ENCODE measurements at regions not wholly inside any gene's neighbourhood (a gene's known extent, or its start where the extent isn't known, plus 50 kb on each side); places are given as distances from the start of the nearest gene placed in this dataset.

DNA sequence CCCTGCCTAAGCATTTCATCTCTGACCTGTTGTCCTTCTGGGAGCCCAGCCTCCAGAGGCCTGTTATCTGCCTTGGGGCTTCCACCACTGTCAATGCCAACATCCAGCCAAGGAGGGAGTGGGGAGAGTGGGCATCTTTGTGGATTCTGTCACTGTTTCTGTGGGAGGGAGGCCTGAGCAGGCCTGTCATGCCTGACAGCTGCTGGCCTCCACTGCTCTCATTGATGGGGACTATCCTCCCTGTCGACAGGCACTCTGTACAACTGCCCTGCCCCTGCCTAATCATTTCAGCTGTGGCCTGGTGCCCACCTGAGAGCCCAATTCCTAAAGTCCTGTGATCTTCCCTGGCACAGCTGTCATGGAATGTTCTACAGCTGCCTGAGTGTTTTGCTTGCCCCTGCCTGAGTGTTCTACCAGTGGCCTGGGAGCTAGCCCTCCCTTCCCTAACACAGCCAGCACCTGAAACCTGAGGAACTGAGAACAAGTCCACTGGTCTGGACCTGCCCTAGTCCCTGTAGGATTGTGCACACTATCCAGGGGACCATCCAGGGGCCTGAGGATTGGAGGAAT, 145.3 kb downstream of the FAM83B start:
- no peak for DNase-seq (ENCODE audit: low read depth)

DNA sequence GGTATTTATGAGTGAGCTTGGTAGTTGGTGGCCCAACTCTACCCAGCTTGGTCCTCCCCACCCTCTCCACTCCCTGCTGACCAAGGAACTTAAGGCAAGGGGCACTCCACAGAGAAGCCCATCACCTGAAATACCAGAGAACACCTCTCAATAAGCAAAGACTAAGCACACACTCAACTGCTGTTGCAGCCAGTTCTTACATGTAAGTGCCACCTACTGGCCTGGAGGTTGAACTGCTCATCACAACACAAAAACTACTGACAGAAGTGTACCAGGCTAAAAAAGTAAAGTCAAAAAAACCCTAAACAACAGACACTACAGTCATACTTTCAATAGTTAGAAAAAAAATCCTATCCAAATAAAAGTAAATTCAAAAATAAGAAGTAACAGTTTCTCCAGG, 146.2 kb downstream of the FAM83B start:
- DNase-seq (ENCODE audit: low read depth), result no peak

DNA sequence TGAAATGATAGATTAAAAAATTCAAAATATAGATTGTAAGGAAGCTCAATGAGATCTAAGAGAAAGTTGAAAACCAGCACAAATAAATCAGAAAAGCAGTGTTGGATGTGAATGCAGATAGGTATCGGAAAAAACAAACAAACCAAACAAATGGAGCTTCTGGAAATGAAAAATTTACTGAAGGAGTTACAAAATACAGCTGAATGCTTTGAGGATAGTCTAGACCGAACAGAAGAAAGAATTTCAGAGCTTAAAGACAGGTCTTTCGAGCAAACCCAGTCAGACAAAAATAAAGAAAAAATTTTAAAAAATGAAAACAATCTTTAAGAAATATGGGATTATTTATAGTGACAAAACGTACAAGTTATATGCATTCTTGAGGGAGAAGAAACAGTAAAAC, 146.7 kb downstream of the FAM83B start:
- no peak for DNase-seq (ENCODE audit: low read depth)

GRCh38 chr6:54993948-54994347, 147.4 kb downstream of the FAM83B start:
- no peak for DNase-seq (ENCODE audit: low read depth)

DNA sequence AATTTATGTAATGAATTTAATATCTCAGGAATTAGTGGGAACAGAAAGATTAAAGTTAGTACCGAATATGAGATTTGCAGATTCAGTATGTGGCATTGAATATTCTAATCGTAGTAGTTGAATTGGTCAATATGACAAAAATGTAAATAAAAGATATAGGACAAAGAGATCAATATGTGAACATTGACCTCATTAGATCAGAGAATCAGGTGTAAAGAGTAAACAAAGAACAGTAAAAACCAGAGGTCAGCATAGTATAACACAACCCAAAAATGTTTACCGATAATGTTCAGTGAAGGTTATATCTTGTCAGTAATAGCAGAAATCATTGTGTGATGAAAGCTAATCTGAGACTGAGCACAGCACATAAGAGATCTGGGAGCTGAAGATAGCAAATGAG, 152.0 kb downstream of the FAM83B start:
- no peak for DNase-seq (ENCODE audit: low read depth)

GRCh38 chr6:55003719-55004430, 157.3 kb downstream of the FAM83B start:
- no peak for DNase-seq (ENCODE audit: low read depth)

DNA sequence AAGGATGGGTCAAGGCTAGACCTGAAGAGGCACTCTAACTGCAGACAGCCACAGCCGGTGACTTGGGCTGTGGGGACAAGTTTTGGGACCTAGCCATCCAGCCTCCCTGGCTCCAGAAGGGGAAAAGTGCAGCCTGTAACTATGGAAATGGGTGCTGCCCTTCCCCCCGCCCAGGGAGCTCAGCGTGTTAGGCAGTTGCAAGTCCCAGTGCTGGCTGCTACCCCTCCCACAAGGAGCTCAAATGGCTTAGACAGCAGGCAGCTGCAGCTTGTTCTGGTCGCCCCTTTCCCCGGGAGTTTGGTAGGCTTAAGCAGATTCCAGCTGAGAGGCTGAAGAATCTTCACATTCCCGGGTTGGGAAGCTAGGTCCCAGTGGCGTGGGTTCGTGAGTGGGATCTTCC, 162.6 kb downstream of the FAM83B start:
- no peak for DNase-seq (ENCODE audit: low read depth)

DNA sequence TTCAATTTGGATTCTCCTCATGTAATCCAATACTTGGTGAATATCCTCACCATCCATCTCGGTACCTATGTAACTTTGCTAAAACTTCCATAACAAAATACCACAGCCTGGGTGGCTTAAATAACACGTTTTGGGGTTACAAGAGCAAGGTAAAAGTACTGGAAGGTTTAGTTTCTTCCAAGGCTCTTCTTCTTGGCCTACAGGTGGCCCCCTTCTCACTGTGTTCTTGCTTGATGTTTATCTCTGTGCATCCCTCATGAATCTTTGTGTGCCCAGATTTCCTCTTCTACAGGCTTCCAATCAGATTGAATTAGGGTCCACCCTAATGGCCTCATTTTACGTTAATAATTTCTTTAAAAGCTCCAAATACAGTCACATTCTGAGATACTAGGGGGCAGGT, 163.3 kb upstream of the HCRTR2 start:
- DNase-seq (ENCODE audit: low read depth), result no peak

DNA sequence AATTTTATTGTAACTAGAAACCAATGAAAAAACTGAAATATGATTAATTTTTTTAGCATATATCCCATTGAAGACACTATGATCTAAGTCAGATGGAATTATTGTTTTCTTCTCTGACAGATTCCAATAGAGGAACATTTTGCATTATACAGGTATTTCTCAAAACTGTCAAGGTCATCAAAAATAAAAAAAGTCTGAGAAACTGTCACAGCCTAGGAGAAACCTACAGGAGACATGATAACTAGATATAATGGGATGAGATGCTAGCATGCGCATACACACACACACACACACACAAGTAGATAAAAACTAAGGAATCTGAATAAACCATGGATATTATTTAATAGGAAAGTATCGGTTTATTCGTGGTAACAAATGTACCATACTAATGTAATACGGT, 161.9 kb upstream of the HCRTR2 start:
- DNase-seq (ENCODE audit: low read depth), result no peak

- no peak for DNase-seq (ENCODE audit: low read depth)
Measured at GRCh38 chr6:55014321-55015088, 159.8 kb upstream of the HCRTR2 start.

GRCh38 chr6:55016261-55016660, 158.1 kb upstream of the HCRTR2 start:
- DNase-seq (ENCODE audit: low read depth), result no peak

DNA sequence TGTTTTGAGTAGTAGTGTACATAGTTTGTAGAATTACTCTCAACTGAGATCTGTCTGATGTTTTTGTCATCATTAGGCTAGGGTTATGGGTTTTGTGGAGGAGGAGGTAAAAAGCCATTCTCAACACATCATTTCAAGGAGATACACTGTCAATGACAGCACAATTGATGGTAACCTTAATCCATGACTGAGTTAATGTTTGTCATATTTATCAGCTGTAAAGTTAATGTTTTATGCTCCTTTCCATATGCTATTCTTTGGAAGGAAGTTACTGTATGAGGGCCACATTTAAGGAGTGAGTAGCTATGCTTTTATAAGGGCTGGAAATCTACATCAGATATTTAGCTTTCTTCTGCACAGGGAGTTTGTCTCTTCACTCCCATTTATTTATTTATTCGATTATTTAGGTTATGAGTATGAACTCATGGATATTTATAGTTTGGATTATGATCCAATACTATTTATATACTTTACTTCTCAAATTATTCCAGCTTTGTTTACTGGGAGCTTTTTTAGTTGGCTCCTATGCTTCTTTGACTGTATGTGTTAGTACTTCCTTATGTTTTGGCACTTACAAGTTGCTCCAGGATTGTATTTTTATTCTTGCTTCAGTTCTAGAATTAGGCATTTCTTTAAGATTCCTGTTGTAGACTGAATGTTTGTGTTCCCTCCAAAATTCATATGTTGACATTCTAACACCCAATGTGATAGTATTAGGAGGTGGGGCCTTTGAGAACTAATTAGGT, 156.6 kb upstream of the HCRTR2 start:
- DNase-seq (ENCODE audit: low read depth), result no peak

DNA sequence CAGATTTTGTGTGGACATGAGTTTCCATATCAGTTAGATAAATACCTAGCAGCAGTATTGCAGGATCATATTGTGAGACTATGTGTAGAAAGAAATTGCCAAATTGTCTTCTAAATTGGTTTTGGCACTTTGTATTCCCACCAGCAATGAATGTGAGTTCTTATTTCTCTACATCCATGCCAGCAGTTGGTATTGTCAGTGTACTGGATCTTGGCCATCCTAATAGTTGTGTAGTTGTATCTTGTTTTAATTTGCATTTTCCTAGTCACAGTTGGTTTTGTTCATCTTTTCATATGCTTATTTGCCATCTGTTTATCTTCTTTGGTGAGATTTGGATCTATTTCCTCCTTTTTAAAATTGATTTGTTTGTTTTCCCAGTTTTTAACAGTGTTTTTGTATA, 154.7 kb upstream of the HCRTR2 start:
- DNase-seq (ENCODE audit: low read depth), result no peak

DNA sequence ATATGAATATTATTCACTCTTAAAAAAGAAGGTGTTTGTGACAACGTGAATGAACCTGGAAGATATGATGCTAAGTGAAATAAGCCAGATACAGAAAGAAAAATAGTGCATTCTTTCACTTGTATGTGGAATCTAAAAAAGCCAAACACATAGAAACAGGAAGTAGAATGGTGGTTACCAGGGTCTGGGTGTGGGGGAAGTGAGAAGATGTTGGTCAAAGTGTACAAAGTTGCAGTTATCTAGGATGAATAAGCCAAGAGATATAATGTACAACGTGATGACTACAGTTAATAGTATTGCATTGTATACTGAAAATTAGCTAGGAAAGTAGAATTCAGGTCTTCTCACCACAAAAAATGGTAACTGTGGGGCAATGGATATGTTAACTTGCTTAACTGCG, 151.1 kb upstream of the HCRTR2 start:
- DNase-seq (ENCODE audit: low read depth), result no peak

DNA sequence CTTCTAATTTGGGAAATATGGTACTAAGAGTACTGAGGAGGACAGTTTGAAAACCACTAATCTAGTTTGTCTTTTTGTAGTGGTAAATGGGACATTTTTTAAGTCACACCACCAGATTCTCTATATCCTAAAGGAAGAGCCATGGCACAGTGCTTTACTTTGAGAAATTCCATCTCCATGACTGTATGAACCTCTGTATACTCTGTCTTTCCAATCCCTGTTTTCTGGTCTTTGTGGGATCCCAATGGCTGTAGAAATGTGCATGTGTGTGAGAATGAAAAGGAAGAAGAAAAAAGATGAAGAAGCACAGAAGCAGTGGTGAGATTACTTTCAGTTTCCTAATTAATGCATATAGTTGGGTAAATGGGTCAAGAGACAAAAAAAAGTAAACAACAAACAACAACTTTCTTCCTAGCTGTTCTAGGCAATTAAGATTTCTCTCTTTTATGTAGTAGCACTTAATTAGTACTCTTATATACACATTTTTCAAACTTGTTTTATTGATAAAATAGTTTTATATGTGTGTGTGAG, 141.2 kb upstream of the HCRTR2 start:
- DNase-seq (ENCODE audit: low read depth), result no peak

GRCh38 chr6:55034752-55035151, 139.6 kb upstream of the HCRTR2 start:
- no peak for DNase-seq (ENCODE audit: low read depth)

DNA sequence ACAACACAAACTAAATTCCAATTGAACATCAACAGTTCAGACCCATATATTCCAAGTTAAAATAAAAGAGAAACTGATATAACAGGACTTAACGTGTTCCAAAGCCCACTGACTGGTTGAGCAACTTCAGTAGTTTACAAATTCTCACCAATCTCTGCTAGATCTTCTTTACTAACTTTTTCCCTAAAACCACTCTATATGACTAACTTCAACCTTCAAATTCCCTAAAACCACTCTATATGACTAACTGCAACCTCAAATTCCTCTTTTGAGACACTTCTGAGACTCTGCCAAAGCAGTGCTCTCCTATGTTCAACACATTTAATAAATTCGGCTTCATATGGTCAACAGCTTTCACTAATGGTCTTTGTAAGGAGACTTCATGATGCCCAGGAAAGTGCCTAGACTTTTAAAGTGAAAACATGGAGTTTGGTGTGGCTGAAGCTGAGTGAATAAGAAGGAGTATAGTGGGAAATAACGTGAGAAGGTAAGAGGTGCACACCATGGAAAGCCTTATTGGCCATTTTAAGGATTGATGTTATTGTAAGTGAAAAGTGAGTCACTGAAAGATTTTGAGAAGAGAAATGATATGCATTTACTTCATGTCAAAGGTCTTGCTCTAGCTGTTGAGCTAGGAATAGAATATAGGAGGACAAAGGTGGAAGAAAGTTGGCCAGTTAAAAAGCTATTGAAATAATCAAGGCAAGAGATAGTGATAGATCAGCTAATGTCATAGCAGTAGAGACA, 134.0 kb upstream of the HCRTR2 start:
- peak; percentile 69 for DNase-seq (ENCODE audit: low read depth)

DNA sequence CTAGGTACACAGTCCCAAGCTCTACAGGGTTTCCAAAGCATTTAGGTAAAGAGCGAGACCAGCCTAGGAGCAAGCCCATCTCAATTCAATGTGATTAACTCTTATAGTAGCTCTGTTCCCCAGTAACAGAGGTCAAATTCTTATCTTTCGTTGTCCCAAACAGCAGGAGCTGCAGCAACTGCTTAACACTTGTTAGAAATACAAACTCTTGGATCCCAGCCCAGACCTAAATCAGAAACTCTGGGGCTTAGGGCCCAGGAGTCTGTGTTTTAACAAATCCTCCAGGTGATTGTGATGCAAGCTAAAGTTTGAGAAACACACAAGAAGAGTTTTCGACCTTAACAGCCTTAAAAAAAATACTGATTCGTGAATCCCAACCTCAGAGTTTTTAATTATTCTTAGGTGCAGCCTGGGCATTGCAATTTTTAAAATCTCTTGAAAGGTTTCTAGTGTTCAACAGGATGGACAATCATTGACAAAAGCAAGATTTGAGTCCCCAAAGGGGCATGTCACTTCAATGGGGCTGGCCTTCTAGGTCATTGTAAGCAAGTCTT, 127.4 kb upstream of the HCRTR2 start:
- no peak for DNase-seq (ENCODE audit: low read depth)

GRCh38 chr6:55047451-55048044, 126.8 kb upstream of the HCRTR2 start:
- no peak for DNase-seq (ENCODE audit: low read depth)

- DNase-seq (ENCODE audit: low read depth), result no peak
Measured at GRCh38 chr6:55049866-55050265, 124.4 kb upstream of the HCRTR2 start.

GRCh38 chr6:55052846-55053245, 121.5 kb upstream of the HCRTR2 start:
- no peak for DNase-seq (ENCODE audit: low read depth)
